Activated T-cell treated with anti-CD3 and anti-CD28 coated beads, Interleukin-2, amount 50 U/mL, for 72 hours (primary cell): ENCODE measurements at regions not wholly inside any gene's neighbourhood (a gene's known extent, or its start where the extent isn't known, plus 50 kb on each side); places are given as distances from the start of the nearest gene placed in this dataset.

Source experiments
- ATAC-seq, 2 donors: fragments of 150-1000 bp; cut with Tn5 transposase; replicated peaks in 1 of 2; 2 replicates each; pipeline ENCODE4 v1.10.0; 2021; ENCODE audit warnings: moderate library complexity in 2 of 2, mild to moderate bottlenecking in 1 of 2
- DNase-seq, 2 donors: peaks; one replicate each; pipeline ENCODE4 v3.0.0; 2021 to 2022; ENCODE audit warnings: mixed read lengths in 1 of 2
- H3K27ac Mint-ChIP-seq: one replicate; pipeline ENCODE4 v1.8.0; 2022; ENCODE audit warnings: mild to moderate bottlenecking, moderate library complexity, mixed read lengths
- H3K27me3 Mint-ChIP-seq: one replicate; pipeline ENCODE4 v1.8.0; 2022; ENCODE audit warnings: low read depth, mixed read lengths
- H3K36me3 Mint-ChIP-seq, 2 donors: one replicate each; pipeline ENCODE4 v1.8.0; 2022; ENCODE audit warnings: mixed read lengths in 2 of 2, mild to moderate bottlenecking in 1 of 2; ENCODE audit not compliant: insufficient read depth in 2 of 2
- H3K4me1 Mint-ChIP-seq: one replicate; pipeline ENCODE4 v1.8.0; 2022; ENCODE audit warnings: low read depth, mixed read lengths
- H3K4me3 Mint-ChIP-seq, 2 donors: one replicate each; pipeline ENCODE4 v1.8.0; 2022; ENCODE audit warnings: mild to moderate bottlenecking in 2 of 2, mixed read lengths in 2 of 2, moderate library complexity in 2 of 2
- H3K9me3 Mint-ChIP-seq, 2 donors: one replicate each; pipeline ENCODE4 v1.8.0; 2022; ENCODE audit warnings: mixed read lengths in 2 of 2

GRCh38 chr10:30121401-30121800 lies 62.0 kb upstream of the JCAD start:
- no peak overlapping the region for H3K27ac Mint-ChIP-seq
- no peaks in the 10 kb centered on the region for H3K36me3 Mint-ChIP-seq
- no peak overlapping the region for H3K4me3 Mint-ChIP-seq
- ATAC-seq, result no peak
- H3K9me3 Mint-ChIP-seq, result peaks cover 2 to 3% of the 10 kb centered on the region in 2 donors
- peaks cover 8% of the 10 kb centered on the region for H3K27me3 Mint-ChIP-seq
- H3K4me1 Mint-ChIP-seq, result no peaks in the 10 kb centered on the region
- no peak for DNase-seq

- Mint-ChIP-seq H3K9me3 (peaks cover 2 to 3% of the 10 kb centered on the region in 2 donors), H3K27me3 (peaks cover 5% of the 10 kb centered on the region), H3K36me3 (no peaks in the 10 kb centered on the region), H3K4me3 (no peak overlapping the region), H3K27ac (no peak overlapping the region), H3K4me1 (peaks cover 10% of the 10 kb centered on the region)
- no peak for DNase-seq
- no peak for ATAC-seq
These were observed 59.2 kb upstream of the JCAD start for GRCh38 chr10:30118590-30118989.

GRCh38 chr10:30117812-30118501 lies 58.6 kb upstream of the JCAD start:
- H3K4me1 Mint-ChIP-seq, result peaks cover 10% of the 10 kb centered on the region

GRCh38 chr10:30116041-30116491 lies 56.7 kb upstream of the JCAD start:
- Mint-ChIP-seq H3K4me3 (no peak overlapping the region), H3K36me3 (no peaks in the 10 kb centered on the region)

More at GRCh38 chr10:30117812-30118501, 58.6 kb upstream of the JCAD start:
- no peak for ATAC-seq
- no peak overlapping the region for H3K4me3 Mint-ChIP-seq
- DNase-seq, result no peak
- H3K27ac Mint-ChIP-seq, result no peak overlapping the region
- H3K9me3 Mint-ChIP-seq, result peaks cover 2 to 3% of the 10 kb centered on the region in 2 donors
- H3K27me3 Mint-ChIP-seq, result peaks cover 5% of the 10 kb centered on the region
- H3K36me3 Mint-ChIP-seq, result no peaks in the 10 kb centered on the region

DNA sequence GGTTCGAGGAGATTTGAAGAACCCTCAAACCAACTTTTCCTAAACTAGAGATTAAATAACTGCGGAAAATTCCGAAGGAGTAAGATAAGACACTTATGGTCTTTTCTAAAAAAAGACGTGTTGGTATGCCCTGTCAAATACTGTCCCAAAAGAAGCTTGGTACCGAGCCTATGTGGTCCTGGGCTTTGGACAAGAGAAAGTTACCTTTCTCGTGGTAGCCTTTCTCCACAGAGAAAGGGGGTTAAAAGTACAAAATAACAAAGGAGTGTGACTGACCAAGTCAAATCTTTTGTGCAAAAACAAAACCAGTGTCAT lies 56.2 kb upstream of the JCAD start:
- no peak for ATAC-seq
- no peak for DNase-seq
- Mint-ChIP-seq H3K27ac (no peak overlapping the region), H3K4me3 (no peak overlapping the region), H3K36me3 (no peaks in the 10 kb centered on the region), H3K4me1 (peaks cover 10% of the 10 kb centered on the region), H3K27me3 (peaks cover 5% of the 10 kb centered on the region), H3K9me3 (no peaks in the 10 kb centered on the region)

More at GRCh38 chr10:30116041-30116491, 56.7 kb upstream of the JCAD start:
- Mint-ChIP-seq H3K27ac (no peak overlapping the region), H3K4me1 (peaks cover 10% of the 10 kb centered on the region), H3K9me3 (no peaks in the 10 kb centered on the region), H3K27me3 (peaks cover 5% of the 10 kb centered on the region)
- no peak for DNase-seq
- no peak for ATAC-seq

- peaks cover 10% of the 10 kb centered on the region for H3K4me1 Mint-ChIP-seq
- no peaks in the 10 kb centered on the region for H3K9me3 Mint-ChIP-seq
- H3K27me3 Mint-ChIP-seq, result peaks cover 6% of the 10 kb centered on the region
- ATAC-seq (no peak), DNase-seq (no peak)
- no peaks in the 10 kb centered on the region for H3K36me3 Mint-ChIP-seq
- no peak overlapping the region for H3K27ac Mint-ChIP-seq
- no peak overlapping the region for H3K4me3 Mint-ChIP-seq
These were observed 55.7 kb upstream of the JCAD start for GRCh38 chr10:30114881-30115625.

GRCh38 chr10:30114401-30114800 lies 55.0 kb upstream of the JCAD start:
- Mint-ChIP-seq H3K36me3 (no peaks in the 10 kb centered on the region), H3K27me3 (peaks cover 12% of the 10 kb centered on the region), H3K27ac (no peak overlapping the region), H3K4me1 (peaks cover 10% of the 10 kb centered on the region), H3K9me3 (no peaks in the 10 kb centered on the region), H3K4me3 (no peak overlapping the region)
- ATAC-seq (no peak), DNase-seq (no peak)

- ATAC-seq (no peak), DNase-seq (no peak)
- Mint-ChIP-seq H3K4me3 (no peak overlapping the region), H3K27me3 (peaks cover 15% of the 10 kb centered on the region), H3K9me3 (no peaks in the 10 kb centered on the region), H3K27ac (no peak overlapping the region), H3K36me3 (no peaks in the 10 kb centered on the region), H3K4me1 (peaks cover 10% of the 10 kb centered on the region)
These were observed 52.1 kb upstream of the JCAD start for GRCh38 chr10:30111340-30112022.
